GM04503 (cell line): ENCODE measurements at regions not wholly inside any gene's neighbourhood (a gene's known extent, or its start where the extent isn't known, plus 50 kb on each side); places are given as distances from the start of the nearest gene placed in this dataset.

Experiments
- DNase-seq: peaks from one replicate; pipeline ENCODE4 v3.0.0-alpha.2; 2012; ENCODE audit warnings: low read depth

- no peak for DNase-seq
These were observed 285.5 kb upstream of the PCDH10 start for GRCh38 chr4:132863619-132864018.

DNA sequence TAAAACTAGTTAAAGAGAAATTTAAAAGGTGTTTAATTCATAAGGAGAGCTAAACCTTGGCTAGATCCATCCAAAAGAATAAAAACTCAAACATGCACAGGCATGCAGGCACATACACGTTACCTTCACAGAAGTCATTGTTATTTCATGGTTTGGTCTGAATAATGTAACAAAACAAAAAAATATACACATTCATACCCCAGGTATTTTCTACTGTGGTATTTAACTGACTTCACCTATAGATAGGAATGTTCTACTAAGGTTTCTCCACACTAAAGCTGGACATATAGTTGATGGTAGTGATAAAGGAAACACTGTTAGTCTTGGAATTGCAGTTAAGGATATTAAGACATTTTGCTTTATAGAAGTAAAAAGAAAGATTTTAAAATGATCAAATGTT lies 283.6 kb upstream of the PCDH10 start:
- DNase-seq, result no peak

- no peak for DNase-seq
These were observed 283.2 kb upstream of the PCDH10 start for GRCh38 chr4:132865922-132866321.

DNA sequence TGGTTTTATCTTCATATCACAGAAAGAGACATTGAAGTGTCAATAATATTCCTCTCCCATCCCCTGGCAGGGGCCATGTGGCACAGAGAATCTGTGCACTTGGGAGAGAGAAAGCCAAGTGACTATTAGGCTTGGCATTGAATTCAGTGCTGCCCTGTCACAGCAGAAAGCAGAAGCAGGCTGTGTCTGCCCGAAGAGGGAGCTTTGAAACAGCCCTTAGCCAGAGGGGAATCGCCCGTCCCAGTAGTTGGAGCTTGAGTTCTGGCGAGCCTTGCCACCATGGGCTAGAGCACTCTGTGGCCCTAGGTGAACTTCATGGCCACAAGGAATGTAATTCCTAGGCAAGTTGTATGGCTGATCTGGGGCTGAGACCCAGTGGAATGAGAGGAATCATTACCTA lies 282.5 kb upstream of the PCDH10 start:
- no peak for DNase-seq

DNA sequence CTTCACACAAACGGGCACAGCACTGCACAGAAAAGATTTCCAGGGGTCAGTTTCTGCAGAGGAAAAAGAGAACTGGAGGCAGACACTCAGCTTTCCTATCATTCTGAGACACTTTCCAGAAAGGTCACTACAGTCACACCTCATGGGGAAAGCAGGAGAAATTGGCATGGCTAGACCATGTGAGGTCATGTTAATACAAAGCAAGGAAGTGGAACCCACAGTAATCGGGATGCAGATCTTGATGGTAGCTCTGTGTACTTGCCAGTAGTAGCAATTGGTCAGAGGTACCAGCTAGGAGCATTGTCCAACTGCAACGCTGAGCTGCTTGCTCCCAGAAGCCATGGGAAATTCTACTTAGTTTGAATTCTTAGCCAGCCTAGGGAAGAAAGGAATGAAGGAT lies 255.3 kb upstream of the PCDH10 start:
- no peak for DNase-seq

DNA sequence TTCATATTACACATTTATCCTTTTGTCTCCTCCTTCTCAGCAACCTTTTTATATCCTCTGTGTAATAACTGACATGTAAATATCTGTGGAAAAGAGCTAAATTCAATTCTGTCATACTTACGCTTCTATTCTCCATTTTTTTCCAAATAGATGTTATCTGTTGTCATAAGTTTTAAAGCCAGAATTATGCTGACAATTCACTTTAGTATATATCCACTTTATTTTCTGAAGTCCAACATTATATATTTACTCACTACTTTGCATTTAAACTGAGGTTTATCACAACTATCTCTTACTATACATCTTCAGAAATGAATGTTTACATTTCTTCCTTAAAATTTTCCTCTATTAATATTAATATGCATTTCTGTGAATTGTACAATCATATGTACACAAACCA lies 247.9 kb upstream of the PCDH10 start:
- DNase-seq, result no peak

GRCh38 chr4:132910229-132910748 lies 238.8 kb upstream of the PCDH10 start:
- DNase-seq, result no peak

DNA sequence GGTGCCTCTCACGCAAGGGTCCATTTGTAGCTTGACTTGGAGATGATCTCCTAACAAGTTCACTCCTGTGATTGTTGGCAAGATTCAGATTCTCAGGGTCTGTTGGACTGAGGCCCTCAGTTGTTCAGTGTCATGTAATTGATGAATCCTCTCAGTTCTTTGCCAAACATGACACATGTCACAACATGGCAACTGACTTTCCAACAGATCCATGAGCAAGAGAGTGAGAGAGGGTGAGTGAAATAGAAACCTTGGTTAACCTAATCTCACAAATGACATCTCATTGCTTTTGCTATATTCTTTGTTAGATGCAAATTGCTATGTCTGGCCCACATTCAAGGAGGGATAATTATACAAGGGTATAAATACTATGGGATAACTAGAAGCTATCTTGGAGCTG lies 231.0 kb upstream of the PCDH10 start:
- DNase-seq, result no peak

GRCh38 chr4:132923516-132923915 lies 225.6 kb upstream of the PCDH10 start:
- no peak for DNase-seq

DNA sequence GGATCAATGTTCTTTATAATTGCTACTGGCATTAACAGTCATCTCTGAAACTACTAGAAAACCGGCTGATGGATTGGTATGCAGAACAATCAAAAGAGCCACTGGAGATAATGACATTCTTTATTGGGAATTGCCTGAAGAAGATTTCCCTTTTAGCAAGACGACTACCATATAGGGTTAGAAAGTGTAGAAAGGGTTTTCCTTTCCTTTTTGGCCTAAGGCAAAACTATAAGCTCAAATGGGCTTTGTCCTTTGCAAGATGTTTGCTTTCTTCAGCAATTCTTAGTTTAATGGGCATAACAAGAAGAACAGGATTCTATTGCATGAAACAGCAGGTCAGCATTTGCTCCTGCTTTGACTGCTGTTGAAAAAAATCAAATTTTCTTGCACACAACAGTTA lies 214.2 kb upstream of the PCDH10 start:
- DNase-seq, result no peak

DNA sequence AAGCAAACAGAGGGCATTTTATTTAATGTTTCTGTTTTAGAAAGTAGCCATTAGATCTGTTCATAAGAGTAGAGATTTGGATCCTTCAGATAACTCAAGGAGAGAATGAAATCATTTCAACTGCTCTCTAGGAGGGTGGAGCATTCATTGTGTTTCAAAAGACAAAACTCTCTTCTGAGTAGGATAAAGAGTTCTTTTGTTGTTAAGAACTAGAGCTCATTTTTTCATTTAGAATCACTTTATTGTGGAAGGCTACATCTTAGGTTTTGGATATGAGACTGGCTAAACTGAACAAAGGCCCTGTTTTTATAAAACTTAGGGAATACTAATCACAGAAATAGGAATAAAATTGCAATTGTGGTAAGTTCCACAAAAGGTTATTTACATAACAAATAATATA lies 193.9 kb upstream of the PCDH10 start:
- DNase-seq, result no peak

DNA sequence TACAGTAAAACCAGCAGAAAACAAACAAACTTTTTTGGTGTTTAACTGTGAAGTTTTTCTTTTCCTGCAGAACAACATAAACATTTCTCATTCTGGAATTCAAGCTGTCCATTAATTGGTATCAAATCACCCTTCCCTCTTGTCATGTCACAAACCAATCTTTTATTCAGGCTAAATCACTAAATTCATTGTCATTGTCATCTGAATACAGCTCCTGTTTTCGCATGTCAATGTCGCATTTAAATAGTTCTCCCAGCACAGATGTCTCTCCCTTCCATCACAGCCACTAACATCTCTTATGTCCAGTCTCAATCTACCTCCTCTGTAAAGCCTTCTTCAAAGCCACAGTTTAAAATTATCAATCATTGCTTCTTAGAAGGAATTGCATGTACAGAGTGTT lies 192.1 kb upstream of the PCDH10 start:
- no peak for DNase-seq

GRCh38 chr4:132958457-132959263 lies 190.4 kb upstream of the PCDH10 start:
- DNase-seq, result no peak

DNA sequence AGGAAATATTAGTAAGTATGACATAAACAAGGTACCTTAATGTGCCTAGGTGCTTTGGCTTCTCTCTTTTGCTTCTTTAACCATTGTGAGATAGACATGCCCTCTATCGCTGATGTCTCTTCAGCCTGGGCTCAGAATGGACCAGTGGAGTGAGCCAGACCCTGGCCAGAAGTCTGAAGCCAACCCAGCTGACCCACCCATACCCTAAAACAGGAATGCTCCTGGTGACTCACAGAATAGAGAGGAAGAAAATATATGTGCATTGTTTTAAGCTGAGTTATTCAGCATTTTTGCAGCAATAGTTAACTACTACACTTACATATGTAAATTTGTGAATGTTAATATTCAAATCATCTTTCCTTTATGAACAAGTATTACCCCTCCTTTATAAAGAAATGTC lies 167.5 kb upstream of the PCDH10 start:
- DNase-seq, result no peak

GRCh38 chr4:132982151-132982550 lies 166.9 kb upstream of the PCDH10 start:
- no peak for DNase-seq

DNA sequence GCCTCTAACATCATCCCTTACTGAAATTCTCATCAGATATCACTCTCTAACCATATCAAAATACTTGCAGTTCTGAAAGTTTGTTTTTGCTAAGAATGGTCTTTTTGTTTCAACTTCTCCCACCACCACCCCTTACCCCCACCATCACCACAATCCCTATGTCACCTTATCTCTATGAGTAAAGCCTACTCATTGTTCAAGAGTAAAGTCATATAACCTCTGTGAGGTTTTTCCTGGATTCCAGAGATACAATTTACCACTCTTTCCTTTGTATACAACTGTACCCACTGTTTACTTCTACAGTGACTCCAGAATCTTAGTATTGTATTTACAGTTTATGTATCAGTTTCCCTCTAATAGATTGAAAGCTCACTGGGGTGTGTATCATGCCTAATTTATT lies 158.0 kb upstream of the PCDH10 start:
- no peak for DNase-seq

- no peak for DNase-seq
These were observed 156.4 kb upstream of the PCDH10 start for GRCh38 chr4:132992686-132993085.

GRCh38 chr4:132998585-132999230 lies 150.4 kb upstream of the PCDH10 start:
- no peak for DNase-seq

GRCh38 chr4:133000012-133000411 lies 149.1 kb upstream of the PCDH10 start:
- no peak for DNase-seq

DNA sequence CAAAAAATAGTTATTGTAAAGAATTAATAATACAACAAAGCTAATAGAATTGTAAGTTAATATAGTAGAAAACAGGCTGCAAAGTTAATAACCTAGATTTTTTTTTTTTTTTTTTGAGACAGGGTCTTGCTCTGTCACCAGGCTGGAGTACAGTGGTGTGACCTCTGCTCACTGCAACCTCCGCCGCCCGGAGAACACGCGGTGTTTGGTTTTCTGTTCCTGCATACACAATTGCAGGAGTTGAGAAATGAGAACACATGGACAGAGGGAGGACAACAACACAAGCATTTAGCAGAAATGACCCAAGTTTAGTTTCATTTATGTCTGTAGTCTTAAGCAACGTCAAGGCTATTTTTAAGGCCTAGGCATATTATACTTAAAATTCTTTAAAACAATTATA lies 145.9 kb upstream of the PCDH10 start:
- DNase-seq, result no peak

- DNase-seq, result no peak
These were observed 134.5 kb upstream of the PCDH10 start for GRCh38 chr4:133014473-133015135.

DNA sequence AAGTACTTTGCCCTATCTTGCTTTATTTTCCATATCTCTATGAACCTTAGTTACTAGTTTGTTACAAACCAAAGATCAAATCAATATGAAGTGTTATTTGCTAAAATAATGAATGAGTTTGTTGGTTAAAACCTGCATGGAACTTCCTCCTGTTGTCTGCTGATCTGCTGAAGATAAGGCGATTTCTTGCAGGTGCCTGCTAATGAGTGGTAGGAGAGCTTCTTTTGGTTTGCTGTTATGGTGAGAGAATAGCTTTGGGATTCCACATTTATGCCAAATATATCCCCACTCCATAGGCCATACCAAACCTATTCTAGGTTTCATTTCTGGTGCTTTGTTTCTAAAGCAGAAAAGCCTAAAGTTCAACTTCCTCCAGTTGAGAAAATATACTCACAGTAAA lies 103.8 kb upstream of the PCDH10 start:
- DNase-seq, result no peak

DNA sequence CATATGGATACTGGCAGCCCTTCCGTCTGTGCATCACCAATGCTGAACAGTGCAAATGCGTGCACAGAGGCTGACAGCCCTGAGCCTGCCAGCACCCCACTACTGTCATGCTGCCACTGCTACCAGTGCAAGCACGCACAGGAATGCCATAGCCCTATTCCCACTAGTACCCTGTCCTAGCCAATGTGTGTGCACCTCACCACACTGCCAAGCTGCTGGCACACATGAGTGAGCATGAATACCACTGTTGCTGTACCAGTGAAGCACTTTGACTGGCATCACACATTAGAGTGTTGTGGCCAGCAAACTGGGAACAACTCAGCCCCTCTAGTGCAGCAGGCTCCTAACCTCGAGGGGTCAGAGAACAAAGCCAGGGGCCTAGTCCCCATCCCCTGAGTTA lies 102.9 kb upstream of the PCDH10 start:
- DNase-seq, result no peak
